ENCODE measurements at regions not wholly inside any gene's neighbourhood (a gene's known extent, or its start where the extent isn't known, plus 50 kb on each side); places are given as distances from the start of the nearest gene placed in this dataset.
A peak's percentile ranks its signal among the peaks of the same experiment; 100 is the strongest.
"Not testable (repeated sequence)": the region's sequence is repeated elsewhere in the genome, so short reads cannot be mapped to it uniquely, and the experiment has no call there.

DNA sequence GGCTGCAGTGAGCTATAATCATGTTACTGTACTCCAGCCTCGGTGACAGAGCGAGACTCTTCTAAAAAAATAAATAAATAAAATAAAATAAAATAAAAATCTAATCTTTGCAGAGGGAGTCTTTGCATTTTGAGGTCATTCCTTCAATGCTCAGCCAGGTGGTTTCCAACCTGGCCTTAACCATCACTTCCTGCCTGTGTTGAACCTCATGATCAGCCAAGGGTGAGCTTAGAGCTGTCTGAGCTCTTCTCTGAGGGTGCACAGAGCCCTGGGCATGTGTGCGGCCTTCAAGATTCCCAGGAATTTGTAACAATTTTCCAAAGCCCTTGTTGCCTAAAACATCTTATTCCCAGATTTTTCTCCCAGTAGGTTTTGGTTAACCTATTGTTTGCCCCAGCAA is 94.3 kb downstream of the KCNJ12 start:
- DNase-seq = not testable (repeated sequence)

DNA sequence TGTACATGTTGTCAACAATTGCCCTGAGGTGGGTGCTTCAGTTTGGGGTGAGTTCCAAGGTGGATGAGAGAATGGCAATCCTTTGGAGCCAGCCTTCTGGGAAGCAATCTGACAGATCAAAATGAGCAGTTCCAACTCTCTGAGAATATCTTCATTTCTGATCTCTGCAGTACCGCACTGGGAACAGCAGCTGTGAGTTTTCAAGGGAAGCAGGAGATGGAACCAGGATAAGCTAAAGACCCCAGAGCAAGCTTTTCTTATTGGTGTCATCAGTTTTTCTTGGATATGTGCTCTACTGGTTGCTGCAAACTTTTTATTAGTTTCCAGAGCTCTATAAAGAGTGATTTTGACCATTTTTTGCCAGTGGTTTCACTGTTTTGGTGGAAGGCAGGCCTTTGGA is 94.7 kb downstream of the KCNJ12 start:
- DNase-seq = no peak

DNA sequence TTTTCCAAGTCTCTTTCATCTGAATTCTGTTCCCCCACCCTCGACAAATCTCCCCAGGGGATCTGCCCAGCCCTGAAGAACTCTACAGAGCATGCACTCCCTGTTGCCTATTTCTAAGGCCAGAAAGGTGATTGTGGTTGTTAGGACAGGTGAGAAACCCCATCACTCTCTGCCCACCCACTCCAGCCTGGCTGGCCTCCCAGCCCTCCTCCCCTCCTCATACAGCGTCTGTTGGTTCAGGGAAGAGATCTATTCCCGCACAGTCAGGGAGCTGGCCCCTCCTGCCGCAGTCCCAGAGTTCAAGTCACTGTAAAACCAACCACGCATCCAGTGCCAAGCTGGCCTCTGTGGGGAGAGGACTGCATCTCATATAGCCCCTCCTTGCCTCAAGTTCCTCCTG is 98.7 kb downstream of the KCNJ12 start:
- DNase-seq = no peak

DNA sequence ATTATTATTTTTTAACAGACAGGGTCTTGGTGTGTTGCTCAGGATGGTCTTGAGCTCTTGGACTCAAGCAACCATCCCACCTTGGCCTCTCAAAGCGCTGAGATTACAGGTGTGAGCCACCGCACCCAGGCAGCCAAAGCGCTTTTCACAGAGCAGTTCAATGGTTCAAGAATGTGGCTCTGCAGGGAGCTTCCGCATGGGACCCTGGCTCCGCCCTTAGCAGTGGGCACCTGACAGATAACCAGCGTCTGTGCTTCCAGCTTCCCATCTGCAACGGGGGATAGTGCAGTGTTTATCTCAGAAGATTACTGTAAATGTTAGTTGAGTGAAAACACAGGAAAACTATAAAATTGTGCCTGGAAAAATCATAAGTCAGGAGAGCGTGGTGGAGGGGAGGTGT is 99.4 kb downstream of the KCNJ12 start:
- DNase-seq = no peak

DNA sequence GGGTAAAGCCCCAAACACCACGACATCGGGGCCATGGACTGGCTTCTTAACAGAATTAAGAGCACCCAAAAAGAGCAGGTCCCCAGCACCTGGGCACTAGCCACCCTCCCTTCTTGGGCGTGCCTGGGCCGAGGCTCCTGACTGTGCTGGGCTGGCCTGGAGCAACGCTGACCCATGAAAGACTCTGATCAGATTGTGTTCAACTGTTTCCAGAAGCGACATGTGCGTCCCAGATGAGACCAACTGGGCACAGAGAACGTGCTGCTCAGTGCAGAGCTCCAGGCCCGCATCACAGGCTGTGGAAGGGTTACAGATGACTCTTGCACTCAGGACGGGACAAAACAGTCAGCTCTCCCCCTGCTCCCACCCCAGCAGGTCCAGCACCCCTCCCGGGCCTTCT is 100.7 kb downstream of the KCNJ12 start:
- DNase-seq = no peak

DNA sequence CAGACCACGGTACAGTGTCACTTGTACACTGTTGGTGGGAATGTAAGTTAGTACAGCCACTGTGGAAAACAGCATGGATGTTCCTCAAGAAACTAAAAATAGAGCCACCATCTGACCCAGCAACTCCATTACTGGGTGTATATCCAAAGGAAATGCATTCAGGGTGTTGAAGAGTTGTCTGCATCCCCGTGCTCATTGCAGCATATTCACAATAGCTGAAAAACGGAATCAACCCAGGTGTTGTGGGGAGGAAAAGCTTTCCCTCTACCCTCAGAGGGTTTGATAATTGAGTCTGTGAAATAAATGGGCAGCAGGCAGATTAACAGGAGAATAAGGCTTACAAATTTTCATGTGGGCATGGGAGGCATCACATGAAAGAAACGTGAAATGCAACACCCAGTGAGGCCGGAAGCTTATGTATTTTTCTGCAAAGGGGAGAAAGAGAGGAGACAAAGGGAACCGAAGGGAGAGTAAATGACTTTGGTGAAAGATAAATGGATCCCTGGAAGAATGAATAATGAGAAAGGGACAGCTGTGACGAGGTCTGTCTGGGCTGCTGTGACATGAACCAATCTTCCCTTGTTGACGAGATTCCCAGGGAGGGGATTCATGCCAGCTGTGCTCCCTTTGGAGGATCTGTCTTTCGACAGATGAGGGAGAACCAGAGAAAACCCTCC is 106.2 kb downstream of the KCNJ12 start:
- no peak for DNase-seq

DNA sequence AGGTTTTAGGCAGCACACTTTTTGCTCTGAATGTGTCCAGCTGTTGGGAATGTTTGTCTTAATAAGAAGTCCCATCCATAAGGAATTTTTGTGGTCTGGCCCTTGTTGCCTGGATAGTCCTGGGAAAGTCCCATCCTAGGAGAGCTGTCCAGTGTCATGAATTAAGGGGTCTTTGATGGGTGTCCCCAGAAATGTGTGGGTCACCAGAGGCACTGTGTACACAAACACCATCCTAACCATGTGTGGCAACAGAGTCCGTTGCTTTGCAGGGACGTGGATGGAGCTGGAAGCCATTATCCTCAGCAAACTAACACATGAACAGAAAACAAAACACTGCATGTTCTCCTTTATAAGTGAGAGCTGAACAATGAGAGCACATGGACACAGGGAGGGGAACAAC is 111.9 kb downstream of the KCNJ12 start:
- not testable (repeated sequence) for DNase-seq

DNA sequence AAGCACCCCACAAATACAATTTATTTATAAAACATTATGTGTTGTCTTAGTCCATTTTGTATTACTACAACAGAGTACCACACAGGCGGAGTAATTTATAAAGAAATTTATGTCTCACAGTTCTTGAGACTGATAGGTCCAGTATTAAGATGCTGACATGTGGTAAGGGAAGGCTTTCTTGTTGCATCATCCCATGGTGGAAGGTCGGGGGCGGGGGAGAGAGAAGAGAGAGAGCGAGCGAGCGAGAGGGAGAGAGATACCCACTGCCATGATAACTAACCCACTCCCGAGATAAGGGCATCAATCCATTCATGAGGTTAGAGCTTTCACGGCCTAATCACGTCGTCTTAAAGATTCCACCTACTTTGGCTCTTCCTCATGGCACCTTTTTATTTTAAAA is 117.8 kb downstream of the KCNJ12 start:
- DNase-seq = no peak

DNA sequence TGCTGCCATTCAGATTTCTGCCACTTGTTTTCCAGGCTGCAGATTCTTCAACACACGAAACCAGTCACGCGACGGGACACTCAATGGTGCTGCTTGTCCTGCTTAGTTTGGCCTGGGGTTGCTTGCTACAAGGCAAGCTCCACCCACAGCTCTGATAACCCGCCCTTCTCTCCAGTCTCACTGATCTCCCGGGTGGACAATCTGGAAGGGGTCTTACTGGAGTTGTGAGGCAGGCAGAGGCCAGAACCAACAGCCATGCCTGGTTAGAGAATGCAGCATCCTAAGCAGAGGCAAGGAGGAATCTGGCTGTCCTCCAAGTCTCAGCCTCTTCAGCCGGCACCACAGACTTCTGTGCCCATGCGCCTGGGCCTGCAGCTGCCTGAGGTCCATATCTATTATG is 119.1 kb downstream of the KCNJ12 start:
- DNase-seq = no peak

DNA sequence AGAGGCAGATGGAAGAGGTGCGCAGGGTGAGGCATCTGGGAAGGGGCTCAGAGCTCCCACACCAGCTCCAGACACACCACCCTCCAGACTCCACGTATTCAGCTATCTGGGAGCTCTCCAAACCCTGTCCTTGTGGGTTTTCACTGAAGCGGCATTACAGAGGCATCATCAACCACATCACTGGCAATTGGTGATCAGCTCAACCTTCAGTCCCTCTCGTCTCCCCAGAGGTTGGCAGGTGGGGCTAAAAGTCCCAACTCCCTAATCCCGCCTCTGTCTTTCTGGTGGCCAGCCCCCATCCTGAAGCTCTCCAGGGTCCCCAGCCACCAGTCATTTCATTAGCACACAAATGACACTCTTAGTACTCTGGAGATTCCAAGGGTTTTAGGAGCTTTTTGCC is 123.9 kb downstream of the KCNJ12 start:
- DNase-seq = no peak

DNA sequence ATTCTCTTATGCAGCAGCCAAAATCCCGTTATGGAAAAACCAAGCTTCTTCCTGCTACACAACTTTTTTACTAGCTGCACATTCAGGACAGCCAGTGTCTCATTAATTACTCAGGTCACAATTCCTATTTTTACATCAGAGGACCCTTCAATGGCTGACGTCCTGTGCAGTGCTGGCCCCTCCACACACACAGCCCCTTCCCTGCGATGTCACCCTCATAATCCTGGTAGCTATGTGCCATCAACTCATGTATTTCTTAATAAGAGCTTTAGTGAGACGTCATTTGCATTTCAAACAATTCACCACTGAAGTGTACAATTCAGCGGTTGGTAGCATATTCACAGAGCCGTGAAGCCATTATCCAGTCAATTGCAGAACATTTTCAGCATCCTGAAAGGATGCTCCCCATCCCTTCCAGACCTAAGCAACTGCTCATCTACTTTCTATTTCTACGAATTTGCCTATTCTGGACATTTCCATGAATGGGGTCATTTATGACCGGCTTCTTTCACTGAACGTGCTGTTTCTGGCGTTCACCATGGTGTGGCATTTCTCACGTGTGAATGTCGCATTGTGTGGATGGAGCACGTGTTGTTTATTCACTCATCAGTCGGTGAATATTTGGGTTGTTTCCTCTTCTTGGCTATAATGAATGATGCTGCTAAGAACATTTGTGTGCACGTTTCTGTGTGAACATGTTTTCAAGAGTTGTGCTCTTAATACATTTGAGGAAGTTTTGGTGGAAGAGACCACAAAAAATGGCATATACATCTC is 126.0 kb downstream of the KCNJ12 start:
- DNase-seq = not testable (repeated sequence)

DNA sequence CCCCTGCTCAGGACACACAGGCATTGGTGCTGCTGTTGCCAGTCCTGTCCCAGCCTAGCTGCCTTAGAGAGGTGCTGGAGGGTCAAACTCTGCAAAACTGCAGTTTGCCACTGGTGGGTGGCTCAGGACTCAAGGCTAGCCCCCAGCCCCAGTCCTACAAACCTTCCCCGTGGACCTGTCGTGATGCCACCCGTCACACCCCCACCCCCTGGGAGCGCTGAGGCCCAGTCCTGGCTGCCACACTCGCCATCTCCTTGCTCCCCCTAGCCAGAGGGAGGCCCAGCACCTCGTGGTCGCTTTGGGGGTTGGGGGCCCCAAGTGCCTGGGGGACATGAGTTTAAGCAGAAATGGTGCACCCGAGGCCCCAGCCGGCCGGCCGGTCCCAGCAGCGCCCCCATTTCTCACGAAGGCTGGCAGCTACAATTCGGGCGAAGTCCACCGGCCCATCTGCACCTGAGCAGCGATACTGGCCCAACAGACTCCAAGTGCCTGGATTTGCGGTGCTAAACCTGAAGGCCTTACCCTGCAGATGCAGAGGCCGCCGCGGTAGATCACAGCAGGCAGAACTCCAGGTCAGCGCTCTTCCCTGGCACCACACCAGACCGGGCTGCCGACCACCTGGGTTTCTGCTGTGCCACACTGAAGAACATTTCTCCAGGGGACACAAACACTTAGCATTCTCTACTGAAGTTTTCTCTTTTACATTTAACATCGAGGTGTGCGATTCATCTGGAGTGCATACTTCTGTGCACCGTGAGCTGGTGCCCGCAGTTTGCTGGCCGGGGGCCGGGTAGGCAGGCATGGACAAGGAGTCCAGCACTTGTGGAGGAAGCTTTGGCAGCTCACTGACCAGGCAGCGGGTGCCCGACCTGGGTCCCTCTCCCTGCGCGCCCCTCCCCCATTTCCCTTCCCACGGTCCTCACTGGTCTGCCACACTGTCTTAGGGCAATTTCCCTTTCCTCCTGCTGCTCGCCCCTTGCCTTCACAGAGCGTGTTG is 130.0 kb downstream of the KCNJ12 start:
- no peak for DNase-seq

DNA sequence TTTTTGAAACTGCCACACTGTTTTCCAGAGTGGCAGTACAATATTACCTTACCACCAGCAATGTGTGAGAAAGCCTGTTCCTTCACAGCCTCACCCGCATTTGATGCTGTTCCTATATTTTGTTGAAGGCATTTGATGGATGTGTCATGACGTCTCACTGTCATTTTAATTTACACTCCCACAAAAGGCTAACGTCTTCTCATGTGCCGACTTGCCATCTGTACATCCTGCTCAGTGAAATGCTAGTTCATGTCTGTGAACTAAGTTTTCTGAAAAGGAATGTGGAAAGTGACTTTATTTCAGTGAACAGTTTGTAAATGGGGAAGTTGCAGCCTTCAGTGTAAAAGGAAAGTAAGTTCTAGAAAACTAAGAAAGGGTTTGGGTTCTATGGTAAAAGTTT is 131.6 kb downstream of the KCNJ12 start:
- DNase-seq = not testable (repeated sequence)

DNA sequence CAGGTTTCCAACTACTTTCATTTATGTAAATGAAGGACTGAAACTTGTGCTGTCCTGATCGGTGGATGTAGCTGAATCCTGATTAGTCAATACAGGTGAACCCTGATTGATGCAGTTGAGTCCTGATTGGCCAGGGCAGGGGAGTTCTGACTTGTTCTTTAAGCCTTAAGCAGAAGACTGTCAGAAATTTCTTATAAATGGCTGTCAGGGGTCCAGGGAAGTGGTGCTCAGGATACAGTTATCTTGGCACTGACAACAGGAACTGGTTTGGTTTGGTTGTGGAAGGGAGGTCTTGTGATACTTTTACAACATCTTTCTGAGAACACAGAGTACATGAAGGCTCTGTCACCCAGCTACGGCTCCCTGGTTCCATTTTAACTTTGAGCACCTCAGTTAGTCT is 132.1 kb downstream of the KCNJ12 start:
- DNase-seq = no peak

DNA sequence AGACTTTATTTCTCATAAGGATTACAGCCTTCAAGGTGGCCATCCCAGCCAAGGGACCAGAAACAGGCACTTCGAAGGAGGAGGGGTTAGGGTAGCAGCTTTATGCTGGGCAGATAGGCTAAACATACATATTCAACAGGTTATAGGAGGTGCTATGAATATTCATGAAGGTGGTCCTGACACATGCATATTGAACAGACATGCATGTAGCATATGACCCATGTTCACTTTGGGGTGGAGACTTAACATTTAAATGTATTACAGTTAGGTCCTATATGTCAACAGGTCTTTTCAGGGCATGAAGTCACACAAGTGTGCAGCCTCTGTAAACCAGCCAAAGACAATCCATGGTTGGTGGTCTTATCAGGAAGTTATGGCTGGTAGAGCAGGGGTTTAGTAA is 133.2 kb downstream of the KCNJ12 start:
- DNase-seq = not testable (repeated sequence)

DNA sequence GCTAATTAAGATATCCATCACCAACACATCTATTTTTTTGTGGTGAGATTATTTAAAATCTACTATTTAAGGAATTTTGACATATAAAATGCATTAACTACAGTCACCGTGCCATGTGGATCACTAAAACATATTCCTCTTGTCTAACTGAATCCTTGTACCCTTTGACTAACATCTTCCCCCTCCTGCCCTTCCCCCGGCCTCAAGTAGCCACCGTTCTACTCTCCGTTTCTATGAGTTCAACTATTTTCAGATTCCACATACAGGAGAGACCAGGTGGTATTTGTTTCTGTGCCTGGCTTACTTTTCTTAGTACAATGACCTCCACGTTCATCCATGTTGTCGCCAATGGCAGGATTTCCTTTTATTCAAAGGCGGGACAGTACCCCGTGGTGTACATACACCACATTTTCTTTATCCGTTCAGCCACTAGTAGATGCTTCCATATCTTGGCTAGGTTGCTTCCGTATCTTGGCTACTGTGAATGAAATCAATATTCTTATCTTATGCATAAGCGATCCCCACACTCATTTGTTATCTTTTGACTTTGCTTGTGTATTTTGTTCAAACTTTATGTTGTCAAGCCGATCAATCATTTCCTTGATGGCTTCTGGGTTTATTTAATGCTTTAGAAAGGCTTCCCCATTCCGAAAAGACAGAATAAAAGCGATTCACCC is 134.7 kb downstream of the KCNJ12 start:
- no peak for DNase-seq

DNA sequence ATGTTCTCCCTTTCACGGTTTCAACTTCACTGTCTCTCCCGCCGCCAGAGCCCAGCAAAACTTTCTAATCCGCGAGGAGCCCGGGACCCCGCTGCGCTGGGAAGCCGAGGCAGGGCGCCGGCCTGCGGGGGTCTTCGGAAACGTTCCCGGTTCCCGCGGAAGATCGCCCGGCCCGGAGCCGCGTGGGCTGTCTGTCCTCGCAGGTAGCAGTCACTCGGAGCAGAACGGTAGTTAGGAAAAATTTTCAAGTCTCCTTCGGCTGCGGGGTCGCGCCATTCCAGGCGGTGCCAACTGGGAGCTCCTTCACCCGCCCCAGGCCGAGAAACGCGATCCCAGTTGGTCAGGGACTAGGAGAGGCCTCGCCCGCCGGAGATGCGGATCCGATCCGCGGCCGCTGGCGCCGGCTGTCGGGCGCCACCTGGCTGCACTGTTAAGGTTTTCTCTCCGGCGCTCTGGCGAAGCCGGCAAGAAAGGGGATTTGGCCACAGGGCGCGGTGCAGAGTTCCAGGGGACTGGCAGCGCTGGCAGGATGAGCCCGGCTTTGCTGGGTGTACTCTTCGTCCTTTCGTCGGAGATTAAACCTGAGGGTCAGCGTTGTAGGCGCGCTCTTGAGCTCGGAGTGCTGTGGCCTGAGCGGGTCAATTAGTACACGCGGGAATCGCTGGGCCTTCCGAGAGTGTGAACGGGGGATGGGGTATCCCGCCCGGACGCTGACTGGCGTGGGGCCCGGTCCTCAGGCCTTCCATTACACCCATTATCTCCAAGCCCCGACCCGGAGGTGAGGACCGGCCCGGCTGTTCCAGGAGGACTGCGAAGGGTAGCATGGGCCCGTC is 135.4 kb downstream of the KCNJ12 start:
- peak; percentile 67 for DNase-seq

DNA sequence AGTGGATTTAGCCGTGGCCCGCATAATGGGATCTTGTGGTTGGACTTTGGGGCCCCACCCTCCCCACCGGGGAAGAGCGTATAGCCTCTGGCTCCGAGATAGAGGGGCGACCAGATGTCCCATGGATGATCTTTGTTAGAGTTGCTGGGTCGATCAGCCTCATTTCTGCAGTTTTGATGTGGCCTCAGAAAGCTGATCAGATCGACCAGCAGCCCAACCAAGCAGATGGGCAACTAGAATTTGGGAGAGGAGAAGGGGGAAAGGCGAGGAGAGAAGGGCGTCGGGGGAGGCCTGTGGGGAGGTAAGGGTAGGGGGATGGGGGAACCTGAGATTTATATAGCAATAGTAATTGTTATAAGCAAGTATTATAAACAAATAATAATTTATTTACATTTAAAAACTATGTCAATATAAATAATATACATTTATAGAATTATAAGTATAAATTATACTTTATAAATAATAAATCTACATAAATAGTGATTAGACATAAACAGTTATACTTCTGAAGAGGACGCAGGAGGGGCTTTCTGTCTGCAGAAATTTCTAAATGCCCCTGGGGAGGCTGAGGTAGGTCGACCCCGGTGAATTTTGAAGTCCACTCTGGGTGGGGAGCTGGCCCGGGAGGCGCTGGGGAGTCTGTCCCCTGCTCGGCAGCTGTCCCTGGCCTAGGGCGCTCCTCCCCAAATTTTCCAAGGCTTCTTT is 136.3 kb downstream of the KCNJ12 start:
- DNase-seq = no peak

DNA sequence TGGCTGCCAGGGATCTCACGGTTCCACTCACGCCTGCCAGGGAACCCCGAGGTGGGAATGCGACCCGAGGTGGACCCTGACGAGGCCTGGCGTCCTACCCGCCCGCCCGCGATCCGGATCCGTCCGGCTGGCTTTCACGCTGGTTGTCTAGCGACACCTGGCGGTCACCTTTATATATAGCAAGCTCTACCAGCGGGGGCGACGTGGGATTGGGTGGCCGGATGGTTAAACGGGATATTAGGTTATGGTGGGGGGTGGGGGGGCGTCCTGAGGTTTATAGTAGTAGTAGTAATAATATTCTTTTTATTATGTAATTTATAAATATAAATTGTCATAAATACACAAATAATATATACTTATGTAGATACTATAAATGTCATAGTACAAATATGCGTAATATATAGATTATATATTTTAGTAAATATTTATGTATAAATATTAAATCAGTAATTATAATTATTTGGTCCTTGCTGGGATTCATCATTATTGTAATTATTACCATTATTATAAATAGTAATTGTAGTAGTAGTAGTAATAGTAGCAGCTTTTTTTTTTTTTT is 136.9 kb downstream of the KCNJ12 start:
- DNase-seq = peak; percentile 53

DNA sequence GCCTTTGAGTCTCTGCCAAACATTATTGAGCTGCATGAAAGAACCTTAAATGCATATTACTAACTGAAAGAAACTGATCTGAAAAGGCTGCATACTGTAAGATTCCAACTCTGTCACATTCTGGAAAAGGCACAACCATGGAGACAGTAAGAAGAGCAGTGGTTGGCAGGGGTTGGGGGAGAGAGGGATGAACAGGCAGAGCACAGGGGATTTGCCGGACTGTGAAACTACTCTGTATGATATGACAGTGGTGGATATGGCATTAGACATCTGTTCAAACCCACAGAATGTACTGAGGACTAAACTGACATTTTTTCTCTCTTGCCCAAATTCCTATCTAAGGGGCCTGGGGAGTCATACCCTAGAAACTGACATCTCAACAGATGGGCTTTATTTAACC is 138.4 kb downstream of the KCNJ12 start:
- DNase-seq = not testable (repeated sequence)

Data from NCI-H2171 (cell line).